ENCODE measurements at regions not wholly inside any gene's neighbourhood (a gene's known extent, or its start where the extent isn't known, plus 50 kb on each side); places are given as distances from the start of the nearest gene placed in this dataset.

DNA sequence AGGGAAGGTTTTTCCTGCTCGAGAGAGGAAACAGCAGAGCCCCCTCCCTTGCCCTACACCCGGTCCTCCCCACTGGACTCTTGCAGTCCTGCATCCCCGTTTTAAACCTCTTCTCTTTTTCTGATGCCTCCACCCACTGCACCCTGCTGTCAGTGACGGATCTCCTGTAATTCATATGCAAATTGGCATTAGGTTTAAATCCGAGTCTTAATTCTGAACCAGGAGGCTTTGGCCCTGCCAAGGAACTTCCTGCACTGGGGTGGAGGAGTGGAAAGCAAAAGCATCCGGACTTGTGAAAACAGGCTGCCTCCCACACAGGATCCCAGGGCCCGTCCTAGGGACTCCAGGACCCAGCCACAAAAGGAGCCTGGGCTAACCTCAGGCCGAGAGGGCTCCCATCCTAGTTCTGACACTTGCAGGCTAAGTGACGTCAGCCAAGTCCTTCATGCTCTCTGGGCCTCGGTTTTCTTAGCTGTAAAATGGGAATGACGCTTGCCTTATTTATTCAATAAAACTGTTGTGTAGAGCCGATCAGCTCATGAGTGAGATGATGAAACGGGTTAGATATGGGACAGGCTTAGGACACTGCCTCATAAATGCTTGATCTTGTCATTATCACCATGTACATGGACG lies 613.3 kb downstream of the AJAP1 start:
- no CpG with 5 or more reads among the region's 14 CpGs for WGBS, 2 donors (ENCODE audit: extremely low coverage in 2 of 2, insufficient read length in 2 of 2, insufficient replicate concordance in 1 of 2)
- H3K27me3 ChIP-seq (ENCODE audit: control insufficient read depth in 3 of 3, insufficient read depth in 3 of 3, low read depth in 1 of 3, low read length in 3 of 3) = no peaks in the 10 kb centered on the region

DNA sequence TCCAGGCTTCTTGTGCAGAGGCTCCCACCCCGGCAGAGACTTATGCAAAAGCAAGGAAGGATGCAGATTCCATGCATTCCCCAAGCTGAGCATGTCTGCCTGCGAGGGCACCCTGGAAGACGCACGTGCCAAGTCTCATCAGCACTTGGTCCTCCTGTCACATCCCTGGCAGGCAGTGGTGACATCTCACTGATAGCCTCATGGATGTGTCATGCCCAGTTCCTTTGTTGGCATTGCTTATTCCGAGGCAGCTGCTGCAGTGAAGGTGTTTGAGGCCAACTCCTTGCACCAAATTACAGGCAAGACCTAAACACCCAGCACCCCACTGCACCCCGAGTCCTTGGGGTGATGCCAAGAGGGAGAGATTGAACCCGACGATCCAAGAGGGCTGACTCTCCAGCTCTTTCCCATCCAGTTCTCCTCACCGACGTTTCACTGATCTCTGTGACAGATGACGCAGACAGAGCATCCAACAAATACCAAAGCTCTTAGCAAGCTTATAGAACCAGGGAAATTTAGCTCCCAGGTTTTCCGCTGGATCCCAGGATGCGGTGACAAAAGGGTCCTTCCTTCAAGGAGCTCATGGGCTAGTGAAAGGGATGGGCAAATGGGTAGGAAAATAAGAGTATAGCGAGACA lies 611.1 kb downstream of the AJAP1 start:
- Histone ChIP-seq H2BK5ac (ENCODE audit: low read length) (no peak overlapping the region), H2AK5ac (ENCODE audit: low read depth, low read length) (no peak overlapping the region), H4K91ac (ENCODE audit: low read depth, low read length, poor library complexity) (no peak overlapping the region), H4K8ac (ENCODE audit: low read depth, low read length) (no peak overlapping the region), H3K27ac (replicated peaks; ENCODE audit: low read length) (no peak overlapping the region), H3K4me1 (ENCODE audit: control insufficient read depth in 2 of 2, insufficient read depth in 1 of 2, low read depth in 1 of 2, low read length in 2 of 2) (peaks cover 0 to 9% of the 10 kb centered on the region in 2 donors), H2AFZ (ENCODE audit: low read length) (no peak overlapping the region), H2BK120ac (ENCODE audit: low read depth, low read length) (no peak overlapping the region), H3K23ac (ENCODE audit: low read depth, low read length, poor library complexity) (no peak overlapping the region), H3K18ac (ENCODE audit: low read length) (no peak overlapping the region), H2BK12ac (ENCODE audit: low read length) (no peak overlapping the region), H3K27me3 (ENCODE audit: control insufficient read depth in 3 of 3, insufficient read depth in 3 of 3, low read depth in 1 of 3, low read length in 3 of 3) (no peaks in the 10 kb centered on the region), H3K36me3 (replicated peaks in 1 of 2; ENCODE audit: control insufficient read depth in 2 of 2, insufficient read depth in 2 of 2, low read length in 2 of 2) (no peaks in the 10 kb centered on the region), H3K14ac (ENCODE audit: low read length) (no peak overlapping the region), H3K4me2 (ENCODE audit: insufficient read depth, low read length, poor library complexity, severe bottlenecking) (no peak overlapping the region), H2BK15ac (ENCODE audit: low read length) (no peak overlapping the region), H3K79me1 (ENCODE audit: low read depth, low read length) (no peaks in the 10 kb centered on the region), H3K4ac (ENCODE audit: low read length) (no peak overlapping the region), H3K9ac (ENCODE audit: low read depth, low read length, poor library complexity) (no peak overlapping the region), H3K9me3 (replicated peaks in 1 of 2; ENCODE audit: control insufficient read depth in 2 of 2, insufficient read depth in 1 of 2, low read depth in 1 of 2, low read length in 2 of 2) (peaks cover 0 to 3% of the 10 kb centered on the region in 2 donors), H3K4me3 (ENCODE audit: low read length in 2 of 2) (peak overlapping the region in 1 of 2 donors; percentile 28)
- no peak for DNase-seq (ENCODE audit: low spot score)
- WGBS, 2 donors (ENCODE audit: extremely low coverage in 2 of 2, insufficient read length in 2 of 2, insufficient replicate concordance in 1 of 2) = no CpG with 5 or more reads among the region's 14 CpGs

More for the DNA sequence above, 613.3 kb downstream of the AJAP1 start:
- Histone ChIP-seq H2BK12ac (ENCODE audit: low read length) (no peak overlapping the region), H3K4me3 (ENCODE audit: low read length in 2 of 2) (no peak overlapping the region), H3K14ac (ENCODE audit: low read length) (no peak overlapping the region), H3K9me3 (replicated peaks in 1 of 2; ENCODE audit: control insufficient read depth in 2 of 2, insufficient read depth in 1 of 2, low read depth in 1 of 2, low read length in 2 of 2) (peaks cover 0 to 3% of the 10 kb centered on the region in 2 donors), H4K91ac (ENCODE audit: low read depth, low read length, poor library complexity) (no peak overlapping the region), H3K27ac (replicated peaks; ENCODE audit: low read length) (no peak overlapping the region), H3K4ac (ENCODE audit: low read length) (no peak overlapping the region), H3K36me3 (replicated peaks in 1 of 2; ENCODE audit: control insufficient read depth in 2 of 2, insufficient read depth in 2 of 2, low read length in 2 of 2) (no peaks in the 10 kb centered on the region), H2AK5ac (ENCODE audit: low read depth, low read length) (no peak overlapping the region), H2BK120ac (ENCODE audit: low read depth, low read length) (no peak overlapping the region), H2BK5ac (ENCODE audit: low read length) (no peak overlapping the region), H3K4me1 (ENCODE audit: control insufficient read depth in 2 of 2, insufficient read depth in 1 of 2, low read depth in 1 of 2, low read length in 2 of 2) (peaks cover 0 to 9% of the 10 kb centered on the region in 2 donors), H3K4me2 (ENCODE audit: insufficient read depth, low read length, poor library complexity, severe bottlenecking) (no peak overlapping the region), H2AFZ (ENCODE audit: low read length) (no peak overlapping the region), H4K8ac (ENCODE audit: low read depth, low read length) (no peak overlapping the region), H3K18ac (ENCODE audit: low read length) (no peak overlapping the region), H3K9ac (ENCODE audit: low read depth, low read length, poor library complexity) (no peak overlapping the region), H3K79me1 (ENCODE audit: low read depth, low read length) (no peaks in the 10 kb centered on the region), H2BK15ac (ENCODE audit: low read length) (no peak overlapping the region), H3K23ac (ENCODE audit: low read depth, low read length, poor library complexity) (no peak overlapping the region)
- peak; percentile 30 for DNase-seq (ENCODE audit: low spot score)

DNA sequence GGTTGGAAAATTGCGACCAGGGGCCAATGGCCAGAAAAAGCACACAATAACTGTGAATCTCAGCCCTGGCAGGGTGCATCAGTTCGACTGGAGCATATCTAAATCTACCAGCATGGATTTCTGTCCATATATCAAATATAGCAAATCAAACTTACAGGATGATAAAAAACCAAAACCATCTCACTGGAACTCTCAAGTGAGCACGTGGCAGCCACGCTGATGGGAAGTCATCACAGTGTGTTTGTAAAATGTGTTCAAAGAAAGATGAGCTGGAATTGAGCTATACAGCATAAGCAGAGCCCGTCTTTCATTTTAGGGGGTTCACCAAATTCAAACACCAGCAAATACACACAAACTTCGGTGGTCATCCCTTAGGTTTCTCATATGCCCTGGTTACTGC lies 610.1 kb downstream of the AJAP1 start:
- Histone ChIP-seq H3K4me2 (ENCODE audit: insufficient read depth, low read length, poor library complexity, severe bottlenecking) (no peak overlapping the region), H3K4ac (ENCODE audit: low read length) (no peak overlapping the region), H3K9ac (ENCODE audit: low read depth, low read length, poor library complexity) (no peak overlapping the region), H3K79me1 (ENCODE audit: low read depth, low read length) (no peaks in the 10 kb centered on the region), H2BK15ac (ENCODE audit: low read length) (no peak overlapping the region), H3K27me3 (ENCODE audit: control insufficient read depth in 3 of 3, insufficient read depth in 3 of 3, low read depth in 1 of 3, low read length in 3 of 3) (no peaks in the 10 kb centered on the region), H3K23ac (ENCODE audit: low read depth, low read length, poor library complexity) (no peak overlapping the region), H2AFZ (ENCODE audit: low read length) (no peak overlapping the region), H2BK12ac (ENCODE audit: low read length) (no peak overlapping the region), H2AK5ac (ENCODE audit: low read depth, low read length) (no peak overlapping the region), H3K14ac (ENCODE audit: low read length) (no peak overlapping the region), H3K4me1 (ENCODE audit: control insufficient read depth in 2 of 2, insufficient read depth in 1 of 2, low read depth in 1 of 2, low read length in 2 of 2) (peaks cover 0 to 9% of the 10 kb centered on the region in 2 donors), H2BK5ac (ENCODE audit: low read length) (no peak overlapping the region), H3K4me3 (ENCODE audit: low read length in 2 of 2) (no peak overlapping the region), H3K36me3 (replicated peaks in 1 of 2; ENCODE audit: control insufficient read depth in 2 of 2, insufficient read depth in 2 of 2, low read length in 2 of 2) (no peaks in the 10 kb centered on the region), H3K9me3 (replicated peaks in 1 of 2; ENCODE audit: control insufficient read depth in 2 of 2, insufficient read depth in 1 of 2, low read depth in 1 of 2, low read length in 2 of 2) (peaks cover 0 to 10% of the 10 kb centered on the region in 2 donors), H4K91ac (ENCODE audit: low read depth, low read length, poor library complexity) (no peak overlapping the region), H2BK120ac (ENCODE audit: low read depth, low read length) (no peak overlapping the region), H3K18ac (ENCODE audit: low read length) (no peak overlapping the region), H3K27ac (replicated peaks; ENCODE audit: low read length) (no peak overlapping the region), H4K8ac (ENCODE audit: low read depth, low read length) (no peak overlapping the region)
- DNase-seq (ENCODE audit: low spot score) = no peak
- WGBS, 2 donors (ENCODE audit: extremely low coverage in 2 of 2, insufficient read length in 2 of 2, insufficient replicate concordance in 1 of 2) = no CpG with 5 or more reads among the region's 6 CpGs

DNA sequence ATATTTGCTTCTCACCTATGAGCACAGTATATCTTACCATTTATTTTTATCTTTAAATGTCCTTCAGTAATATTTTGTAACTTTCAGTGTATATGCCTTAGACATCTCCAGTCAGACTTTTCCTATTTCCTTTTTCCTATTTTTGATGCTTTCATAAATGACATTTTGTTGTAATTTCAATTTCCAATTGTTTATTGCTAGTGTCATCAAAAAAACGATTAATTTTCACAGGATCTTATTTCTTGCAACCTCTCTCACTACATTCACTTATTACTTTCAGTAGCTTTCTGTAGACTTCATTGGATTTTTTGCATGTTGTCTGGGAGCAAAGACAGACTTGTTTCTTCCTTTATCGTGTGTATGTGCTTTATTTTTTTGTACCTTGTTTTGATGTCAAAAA lies 602.4 kb downstream of the AJAP1 start:
- no peaks in the 10 kb centered on the region for H3K36me3 ChIP-seq (replicated peaks in 1 of 2; ENCODE audit: control insufficient read depth in 2 of 2, insufficient read depth in 2 of 2, low read length in 2 of 2)
- WGBS, 2 donors (ENCODE audit: extremely low coverage in 2 of 2, insufficient read length in 2 of 2, insufficient replicate concordance in 1 of 2) = no CpG with 5 or more reads among the region's 2 CpGs

More for the DNA sequence above, 602.4 kb downstream of the AJAP1 start:
- Histone ChIP-seq H2AFZ (ENCODE audit: low read length) (no peak overlapping the region), H3K4me3 (ENCODE audit: low read length in 2 of 2) (no peak overlapping the region), H3K27me3 (ENCODE audit: control insufficient read depth in 3 of 3, insufficient read depth in 3 of 3, low read depth in 1 of 3, low read length in 3 of 3) (no peaks in the 10 kb centered on the region), H4K8ac (ENCODE audit: low read depth, low read length) (no peak overlapping the region), H2BK12ac (ENCODE audit: low read length) (no peak overlapping the region), H3K4me1 (ENCODE audit: control insufficient read depth in 2 of 2, insufficient read depth in 1 of 2, low read depth in 1 of 2, low read length in 2 of 2) (no peaks in the 10 kb centered on the region), H3K14ac (ENCODE audit: low read length) (no peak overlapping the region), H2BK15ac (ENCODE audit: low read length) (no peak overlapping the region), H3K9me3 (replicated peaks in 1 of 2; ENCODE audit: control insufficient read depth in 2 of 2, insufficient read depth in 1 of 2, low read depth in 1 of 2, low read length in 2 of 2) (peaks cover 0 to 8% of the 10 kb centered on the region in 2 donors), H4K91ac (ENCODE audit: low read depth, low read length, poor library complexity) (no peak overlapping the region), H2BK120ac (ENCODE audit: low read depth, low read length) (no peak overlapping the region), H3K9ac (ENCODE audit: low read depth, low read length, poor library complexity) (no peak overlapping the region), H3K18ac (ENCODE audit: low read length) (no peak overlapping the region), H3K4ac (ENCODE audit: low read length) (no peak overlapping the region), H3K23ac (ENCODE audit: low read depth, low read length, poor library complexity) (no peak overlapping the region), H3K79me1 (ENCODE audit: low read depth, low read length) (peaks cover 1% of the 10 kb centered on the region), H2AK5ac (ENCODE audit: low read depth, low read length) (no peak overlapping the region), H3K27ac (replicated peaks; ENCODE audit: low read length) (no peak overlapping the region), H3K4me2 (ENCODE audit: insufficient read depth, low read length, poor library complexity, severe bottlenecking) (no peak overlapping the region), H2BK5ac (ENCODE audit: low read length) (no peak overlapping the region)
- DNase-seq (ENCODE audit: low spot score) = no peak
